Vagina (tissue), 2 donors: ENCODE measurements at regions not wholly inside any gene's neighbourhood (a gene's known extent, or its start where the extent isn't known, plus 50 kb on each side); places are given as distances from the start of the nearest gene placed in this dataset.

Experiments
- CTCF ChIP-seq, 3 experiments: fragments of 450-650 bp in 2 of 3; fragments of 200-600 bp in 1 of 3; sonication (generic) in 1 of 3; IDR thresholded peaks; one replicate each; pipeline ENCODE4 v1.5.1; 2017 to 2019; ENCODE audit warnings: antibody characterized with exemption in 3 of 3, mild to moderate bottlenecking in 2 of 3, moderate library complexity in 2 of 3
- POLR2A ChIP-seq, 2 donors: fragments of 450-650 bp; IDR thresholded peaks; one replicate each; pipeline ENCODE4 v1.6.1; 2017; ENCODE audit warnings: antibody characterized with exemption in 2 of 2, mild to moderate bottlenecking in 2 of 2, moderate library complexity in 2 of 2
- POLR2AphosphoS5 ChIP-seq, 2 donors: sonication (generic); formaldehyde crosslinking; IDR thresholded peaks; one replicate each; pipeline ENCODE4 v1.9.0; 2017; ENCODE audit warnings: antibody characterized with exemption in 2 of 2, mild to moderate bottlenecking in 2 of 2, low read depth in 1 of 2; ENCODE audit not compliant: insufficient read depth in 1 of 2

DNA sequence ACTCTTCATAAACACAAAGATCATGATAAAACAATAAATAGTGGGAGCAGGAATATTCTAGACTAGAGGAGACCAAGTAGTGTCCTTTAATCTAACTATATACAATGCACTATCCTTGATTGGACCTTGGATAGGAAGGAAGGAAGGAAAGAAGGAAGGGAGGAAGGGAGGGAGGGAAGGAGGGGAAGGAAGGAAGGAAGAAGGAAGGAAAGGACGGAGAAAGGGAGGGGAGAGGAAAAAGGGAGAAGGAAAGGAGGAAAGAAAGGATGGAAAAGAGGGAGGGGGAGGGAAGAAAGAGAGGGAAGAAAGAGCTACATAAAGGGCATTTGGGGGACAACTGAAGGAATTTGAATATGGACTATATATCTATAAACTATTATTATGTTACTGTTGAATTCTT is 95.0 kb upstream of the SMARCAD1 start:
- TF ChIP-seq CTCF (IDR thresholded peaks at IDR 0.05) (no peak), POLR2A (IDR thresholded peaks at IDR 0.05) (no peak), POLR2AphosphoS5 (IDR thresholded peaks at IDR 0.05; ENCODE audit: insufficient read depth in 1 of 2, low read depth in 1 of 2) (no peak)
